H1 (cell line): ENCODE measurements at regions not wholly inside any gene's neighbourhood (a gene's known extent, or its start where the extent isn't known, plus 50 kb on each side); places are given as distances from the start of the nearest gene placed in this dataset.

Source experiments
- CTCF ChIP-seq, 3 experiments: IDR thresholded peaks; 1 replicate in 2 of 3; 2 replicates in 1 of 3; pipeline versions ENCODE4 v1.5.1 to v1.6.1; 2011; ENCODE audit warnings: low read length in 3 of 3, mild to moderate bottlenecking in 3 of 3, inconsistent platforms in 2 of 3, low read depth in 1 of 3, moderate library complexity in 1 of 3; ENCODE audit not compliant: insufficient read depth in 1 of 3; ENCODE audit errors: control extremely low read depth in 1 of 3
- EP300 ChIP-seq, 2 experiments: IDR thresholded peaks; 1 replicate in 1 of 2; 2 replicates in 1 of 2; pipeline ENCODE4 v1.6.1; 2011 to 2012; ENCODE audit warnings: low read depth in 2 of 2, low read length in 2 of 2, mild to moderate bottlenecking in 2 of 2, borderline replicate concordance in 1 of 2, inconsistent platforms in 1 of 2, moderate library complexity in 1 of 2
- KDM1A ChIP-seq: fragments of 200-600, 300-600 bp; sonication (generic); IDR thresholded peaks from 2 replicates; pipeline ENCODE4 v1.7.1; 2016; ENCODE audit warnings: mild to moderate bottlenecking, low read length, borderline replicate concordance
- MAX ChIP-seq: IDR thresholded peaks from 2 replicates; pipeline ENCODE4 v1.6.1; 2012; ENCODE audit warnings: inconsistent platforms
- POLR2A ChIP-seq, 2 experiments: IDR thresholded peaks; 1 replicate in 1 of 2; 2 replicates in 1 of 2; pipeline ENCODE4 v1.6.1; 2011; ENCODE audit warnings: low read depth in 2 of 2, low read length in 2 of 2, mild to moderate bottlenecking in 2 of 2; ENCODE audit errors: control extremely low read depth in 1 of 2
- RFX5 ChIP-seq: IDR thresholded peaks from 2 replicates; pipeline ENCODE4 v1.6.1; 2011; ENCODE audit warnings: low read depth, low read length, improper control_type of control experiment, borderline replicate concordance
- TAF1 ChIP-seq: IDR thresholded peaks from 2 replicates; pipeline ENCODE4 v1.6.1; 2011; ENCODE audit warnings: mild to moderate bottlenecking, low read depth, low read length

- no peak for TF ChIP-seq POLR2A (IDR thresholded peaks at IDR 0.05; ENCODE audit: control extremely low read depth in 1 of 2, low read depth in 2 of 2, low read length in 2 of 2)
- TF ChIP-seq CTCF (IDR thresholded peaks at IDR 0.05; ENCODE audit: control extremely low read depth in 1 of 3, insufficient read depth in 1 of 3, low read depth in 1 of 3, low read length in 3 of 3), result no peak
- no peak for TF ChIP-seq KDM1A
- no peak for TF ChIP-seq EP300 (IDR thresholded peaks at IDR 0.05; ENCODE audit: borderline replicate concordance in 1 of 2, low read depth in 2 of 2, low read length in 2 of 2)
- no peak for TF ChIP-seq MAX
- no peak for TF ChIP-seq RFX5
- TF ChIP-seq TAF1, result no peak
Measured at GRCh38 chr9:25094518-25094917, 548.8 kb upstream of the IZUMO3 start.
